Thoracic aorta (tissue), 2 donors: ENCODE measurements at regions not wholly inside any gene's neighbourhood (a gene's known extent, or its start where the extent isn't known, plus 50 kb on each side); places are given as distances from the start of the nearest gene placed in this dataset.

ENCODE experiments used
- ATAC-seq: fragments of 150-250 bp; one replicate; pipeline ENCODE4 v1.8.0; 2017; ENCODE audit warnings: low read depth; ENCODE audit not compliant: insufficient number of reproducible peaks, low FRiP score
- DNase-seq: peaks from one replicate; pipeline ENCODE4 v3.0.0-alpha.2; 2020; ENCODE audit warnings: low spot score
- H3K27ac ChIP-seq, 2 donors: fragments of 200-600 bp; sonication (generic); 1 replicate in 1 of 2; 2 replicates in 1 of 2; pipeline ENCODE4 v1.5.1; 2016; ENCODE audit warnings: mild to moderate bottlenecking in 2 of 2, moderate library complexity in 2 of 2
- H3K27me3 ChIP-seq: fragments of 200-600 bp; sonication (generic); replicated peaks from 2 replicates; pipeline ENCODE4 v1.6.0; 2016; ENCODE audit warnings: mild to moderate bottlenecking; ENCODE audit not compliant: insufficient read depth
- H3K36me3 ChIP-seq: fragments of 200-600 bp; sonication (generic); one replicate; pipeline ENCODE4 v1.5.1; 2016
- H3K4me1 ChIP-seq, 2 donors: fragments of 200-600 bp; sonication (generic); 1 replicate in 1 of 2; 2 replicates in 1 of 2; pipeline versions ENCODE4 v1.5.1 to v1.6.0; 2016; ENCODE audit warnings: low read depth in 2 of 2, mild to moderate bottlenecking in 1 of 2; ENCODE audit not compliant: control insufficient read depth in 1 of 2
- H3K4me3 ChIP-seq: fragments of 200-600 bp; sonication (generic); 2 replicates; pipeline ENCODE4 v1.5.1; 2016; ENCODE audit warnings: mild to moderate bottlenecking
- H3K9me3 ChIP-seq: fragments of 200-600 bp; sonication (generic); 2 replicates; pipeline ENCODE4 v1.5.1; 2016
- CTCF ChIP-seq: fragments of 200-600 bp; sonication (generic); IDR thresholded peaks from one replicate; pipeline ENCODE4 v1.5.1; 2019; ENCODE audit warnings: antibody characterized with exemption

DNA sequence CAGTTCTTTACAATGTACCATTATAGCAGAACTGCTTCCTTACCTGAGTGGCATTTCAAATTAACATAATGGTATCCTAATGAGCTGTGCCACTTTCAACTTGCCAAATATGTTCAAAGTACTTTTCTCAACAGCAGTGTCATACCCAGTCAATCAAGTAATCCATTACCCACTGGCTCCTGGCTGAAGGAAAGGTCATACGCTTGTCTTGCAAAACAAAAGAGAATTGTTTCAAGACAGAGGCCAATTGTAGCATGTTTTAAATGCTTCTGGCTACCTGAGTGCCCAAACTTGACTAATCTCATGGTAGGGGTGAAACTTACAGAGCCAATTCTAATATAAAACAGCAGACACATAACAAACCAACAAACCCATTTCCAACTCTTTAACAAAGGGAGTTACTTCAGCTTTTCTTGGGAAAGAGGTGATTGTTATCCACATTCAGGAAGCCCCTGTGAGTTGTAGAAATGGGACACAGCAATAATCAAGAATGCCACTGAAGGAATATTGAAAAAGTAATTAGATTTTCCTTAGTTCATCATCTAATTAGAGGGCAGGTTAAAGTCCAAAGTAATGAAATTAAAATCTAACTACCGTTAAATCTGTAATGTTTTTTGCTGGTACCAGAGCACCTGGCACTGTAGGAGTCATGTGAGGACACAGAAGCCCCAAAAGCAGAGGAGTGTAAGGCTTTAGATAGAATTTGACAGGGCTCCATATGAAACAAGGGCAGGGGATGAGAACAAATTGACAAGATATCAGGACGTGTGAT lies 241.9 kb downstream of the RWDD3 start:
- Histone ChIP-seq H3K9me3 (no peaks in the 10 kb centered on the region), H3K4me1 (no peaks in the 10 kb centered on the region), H3K36me3 (no peaks in the 10 kb centered on the region), H3K4me3 (no peak overlapping the region), H3K27me3 (no peaks in the 10 kb centered on the region), H3K27ac (no peak overlapping the region)
- ATAC-seq (no peak), DNase-seq (no peak)
- TF ChIP-seq CTCF: no peak

- no peak for TF ChIP-seq CTCF
- no peaks in the 10 kb centered on the region for H3K9me3 ChIP-seq
- no peaks in the 10 kb centered on the region for H3K4me1 ChIP-seq
- no peak overlapping the region for H3K27ac ChIP-seq
- no peak for ATAC-seq
- no peak overlapping the region for H3K4me3 ChIP-seq
- no peaks in the 10 kb centered on the region for H3K27me3 ChIP-seq
- no peak for DNase-seq
- no peaks in the 10 kb centered on the region for H3K36me3 ChIP-seq
These were observed 262.3 kb downstream of the RWDD3 start for GRCh38 chr1:95496307-95496706.

GRCh38 chr1:95496773-95497172 lies 262.8 kb downstream of the RWDD3 start:
- Histone ChIP-seq H3K36me3 (no peaks in the 10 kb centered on the region), H3K4me3 (no peak overlapping the region), H3K9me3 (no peaks in the 10 kb centered on the region), H3K27me3 (no peaks in the 10 kb centered on the region), H3K27ac (no peak overlapping the region), H3K4me1 (no peaks in the 10 kb centered on the region)
- ATAC-seq (no peak), DNase-seq (no peak)
- no peak for TF ChIP-seq CTCF

- no peak for TF ChIP-seq CTCF
These were observed 263.6 kb downstream of the RWDD3 start for GRCh38 chr1:95497566-95497965.

GRCh38 chr1:95503278-95504030 lies 269.4 kb downstream of the RWDD3 start:
- ATAC-seq: no peak
- H3K4me1 ChIP-seq: no peaks in the 10 kb centered on the region
- DNase-seq: no peak
- H3K27me3 ChIP-seq: no peaks in the 10 kb centered on the region
- no peak overlapping the region for H3K4me3 ChIP-seq
- H3K36me3 ChIP-seq: no peaks in the 10 kb centered on the region
- H3K9me3 ChIP-seq: no peaks in the 10 kb centered on the region
- H3K27ac ChIP-seq: no peak overlapping the region
- TF ChIP-seq CTCF: no peak

More at GRCh38 chr1:95497566-95497965, 263.6 kb downstream of the RWDD3 start:
- no peak overlapping the region for H3K27ac ChIP-seq
- H3K36me3 ChIP-seq: no peaks in the 10 kb centered on the region
- H3K4me1 ChIP-seq: no peaks in the 10 kb centered on the region
- no peak for ATAC-seq
- H3K4me3 ChIP-seq: no peak overlapping the region
- no peaks in the 10 kb centered on the region for H3K9me3 ChIP-seq
- DNase-seq: no peak
- H3K27me3 ChIP-seq: no peaks in the 10 kb centered on the region
